ENCODE measurements at regions not wholly inside any gene's neighbourhood (a gene's known extent, or its start where the extent isn't known, plus 50 kb on each side); places are given as distances from the start of the nearest gene placed in this dataset.
"Not testable (repeated sequence)": the region's sequence is repeated elsewhere in the genome, so short reads cannot be mapped to it uniquely, and the experiment has no call there.

DNA sequence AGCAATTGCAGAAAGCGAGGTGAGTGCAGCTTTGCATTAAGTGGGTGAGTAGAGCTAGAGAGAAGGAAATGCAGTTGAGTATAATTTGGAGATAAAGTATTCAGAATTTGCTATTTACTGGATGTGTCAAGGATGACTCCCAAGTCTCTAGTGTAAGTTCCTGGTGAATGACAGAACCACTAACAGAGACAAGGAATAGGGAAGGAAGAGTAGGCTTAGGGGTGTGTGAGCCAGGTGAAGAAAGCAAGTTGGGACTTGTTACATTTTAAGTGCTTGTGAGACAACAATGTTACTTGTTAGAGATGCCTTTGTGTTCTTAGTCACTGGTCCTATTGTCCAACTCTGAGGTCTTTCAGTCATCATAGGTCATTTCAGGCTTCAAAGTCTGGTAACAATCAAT, 70.8 kb downstream of the TBC1D26 start:
- DNase-seq = not testable (repeated sequence)

- DNase-seq = not testable (repeated sequence)
Measured at GRCh38 chr17:15806825-15807224, 74.7 kb downstream of the TBC1D26 start.

GRCh38 chr17:15813388-15813787, 81.3 kb downstream of the TBC1D26 start:
- not testable (repeated sequence) for DNase-seq

GRCh38 chr17:15814003-15814402, 81.9 kb downstream of the TBC1D26 start:
- not testable (repeated sequence) for DNase-seq

DNA sequence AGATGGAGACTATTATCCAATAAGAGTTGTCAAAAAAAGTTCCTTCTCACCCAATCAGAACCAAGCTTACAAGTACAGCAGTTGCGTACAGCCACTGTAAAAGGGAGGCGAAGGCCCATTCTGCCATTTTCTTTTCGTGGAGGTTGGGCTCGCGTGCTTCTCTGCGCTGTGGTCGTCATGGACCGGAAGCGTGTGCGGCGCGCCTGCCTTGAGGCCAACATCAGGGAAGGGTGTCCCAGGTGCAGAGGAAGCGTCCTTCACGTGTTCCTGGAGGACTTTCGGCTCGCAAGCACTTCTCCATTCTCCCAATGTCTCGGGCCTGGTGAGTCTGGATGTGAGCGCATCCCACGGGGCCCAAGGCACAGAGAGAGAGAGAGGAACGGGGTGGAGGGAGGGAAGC, 85.8 kb downstream of the TBC1D26 start:
- DNase-seq = not testable (repeated sequence)

DNA sequence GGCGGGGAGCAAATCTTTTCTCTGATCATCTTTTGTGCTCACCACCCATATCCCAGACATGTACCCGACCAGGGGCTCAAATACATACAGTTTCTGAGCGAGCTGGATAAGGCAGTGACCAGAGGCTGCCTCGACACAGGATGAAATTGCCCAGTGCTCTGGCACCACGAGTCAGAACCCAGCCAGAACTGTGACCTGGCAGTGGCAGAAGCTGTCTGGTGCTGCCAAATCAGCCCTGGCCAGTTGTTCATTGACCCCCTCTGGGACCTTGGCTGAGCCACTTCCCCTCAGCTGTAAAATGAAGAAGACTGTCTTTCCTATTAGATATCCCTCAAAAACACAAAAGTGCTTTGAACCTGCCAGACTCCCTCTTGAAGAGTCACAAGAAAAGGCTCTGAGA, 90.2 kb downstream of the TBC1D26 start:
- DNase-seq = not testable (repeated sequence)

- peak; percentile 82 for DNase-seq
Measured at GRCh38 chr17:15828727-15829314, 96.7 kb downstream of the TBC1D26 start.

DNA sequence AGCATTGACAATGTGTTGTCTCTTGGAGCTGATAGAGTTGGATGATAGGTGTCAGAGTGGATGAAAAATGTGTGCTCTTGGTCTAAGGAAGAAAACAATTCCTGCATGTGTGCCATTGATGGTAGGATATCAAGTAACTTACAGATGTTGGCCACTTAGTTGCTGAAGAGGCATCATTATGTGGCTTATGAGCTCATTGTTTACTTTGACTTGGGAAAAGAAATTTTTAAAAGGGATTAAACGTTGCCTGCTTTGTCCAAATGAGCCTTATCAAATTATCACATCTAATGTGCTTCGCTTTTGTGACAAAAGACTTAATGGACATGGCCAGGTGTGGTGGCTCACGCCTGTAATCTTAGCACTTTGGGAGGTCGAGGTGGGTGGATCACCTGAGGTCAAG, 98.1 kb downstream of the TBC1D26 start:
- DNase-seq = not testable (repeated sequence)

GRCh38 chr17:15831182-15831581, 99.1 kb downstream of the TBC1D26 start:
- DNase-seq = not testable (repeated sequence)

DNA sequence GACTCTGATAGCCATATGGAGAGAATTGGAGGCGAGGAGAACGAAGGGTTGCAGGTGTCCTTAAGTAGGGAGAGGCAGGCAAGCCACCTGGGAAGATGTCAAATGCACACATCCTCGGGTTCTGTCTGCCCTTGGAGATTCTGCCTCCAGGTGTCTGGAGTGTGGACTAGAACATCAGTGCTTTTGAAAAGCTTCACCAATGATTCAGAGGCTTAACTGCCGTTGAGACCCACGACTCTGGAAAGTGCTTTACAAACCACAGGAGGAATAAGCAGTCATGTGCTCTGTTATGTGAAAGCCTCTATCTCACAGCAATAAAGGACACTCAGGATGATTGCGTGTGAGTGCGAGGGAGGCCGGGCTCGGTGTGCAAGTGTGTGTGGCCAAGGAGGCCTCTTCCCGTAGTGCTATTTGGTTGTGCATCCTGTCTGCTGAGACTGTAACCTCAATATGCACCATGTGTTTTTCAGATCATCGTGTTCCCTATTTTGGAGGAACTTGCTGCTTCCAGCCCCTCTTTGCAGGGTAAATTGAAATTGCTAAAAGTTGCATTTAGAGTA, 100.9 kb downstream of the TBC1D26 start:
- DNase-seq = not testable (repeated sequence)

GRCh38 chr17:15833890-15834289, 101.8 kb downstream of the TBC1D26 start:
- DNase-seq = not testable (repeated sequence)

GRCh38 chr17:15835481-15835880, 103.4 kb downstream of the TBC1D26 start:
- DNase-seq = not testable (repeated sequence)

- not testable (repeated sequence) for DNase-seq
Measured at GRCh38 chr17:15836249-15836982, 104.3 kb downstream of the TBC1D26 start.

GRCh38 chr17:15836991-15837390, 104.9 kb downstream of the TBC1D26 start:
- not testable (repeated sequence) for DNase-seq

GRCh38 chr17:15847447-15848229, 97.3 kb upstream of the ADORA2B start:
- DNase-seq = not testable (repeated sequence)

GRCh38 chr17:15849054-15849453, 95.9 kb upstream of the ADORA2B start:
- not testable (repeated sequence) for DNase-seq

DNA sequence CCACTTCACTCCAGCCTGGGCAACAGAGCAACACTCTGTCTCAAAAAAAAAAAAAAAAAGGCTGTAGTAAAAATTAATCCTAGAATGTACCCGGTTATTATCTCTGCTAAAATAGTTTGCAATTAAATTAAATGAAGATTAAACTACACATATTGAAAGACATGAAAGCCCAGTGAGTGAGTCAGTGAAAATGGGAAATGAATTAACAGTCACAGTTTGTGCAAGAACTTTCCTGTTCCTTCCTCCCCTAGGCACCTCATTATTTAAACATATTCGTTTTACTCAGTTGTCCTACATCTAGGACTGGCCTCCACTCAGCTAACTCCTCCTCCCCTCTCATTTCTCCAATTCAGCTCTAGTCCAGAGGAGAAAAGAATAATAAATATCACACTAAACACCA, 94.9 kb upstream of the ADORA2B start:
- DNase-seq = not testable (repeated sequence)

DNA sequence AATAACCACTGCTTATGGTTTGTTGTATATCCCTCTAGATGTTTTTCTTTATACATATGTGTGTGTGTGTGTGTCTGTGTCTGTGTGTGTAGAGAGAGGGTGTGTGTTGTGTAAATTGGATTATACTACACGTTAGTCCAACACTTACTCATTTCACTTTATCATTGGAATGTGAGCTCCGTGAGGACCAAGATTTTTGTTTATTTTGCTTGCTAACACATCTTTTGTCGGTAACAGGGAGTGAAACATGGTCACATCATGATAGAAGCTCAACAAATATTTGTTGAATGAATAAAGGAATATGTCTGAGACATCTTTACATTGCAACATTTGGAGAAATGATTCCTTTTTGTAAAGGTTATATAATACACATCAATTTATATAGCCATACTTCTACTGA, 94.2 kb upstream of the ADORA2B start:
- DNase-seq = not testable (repeated sequence)

DNA sequence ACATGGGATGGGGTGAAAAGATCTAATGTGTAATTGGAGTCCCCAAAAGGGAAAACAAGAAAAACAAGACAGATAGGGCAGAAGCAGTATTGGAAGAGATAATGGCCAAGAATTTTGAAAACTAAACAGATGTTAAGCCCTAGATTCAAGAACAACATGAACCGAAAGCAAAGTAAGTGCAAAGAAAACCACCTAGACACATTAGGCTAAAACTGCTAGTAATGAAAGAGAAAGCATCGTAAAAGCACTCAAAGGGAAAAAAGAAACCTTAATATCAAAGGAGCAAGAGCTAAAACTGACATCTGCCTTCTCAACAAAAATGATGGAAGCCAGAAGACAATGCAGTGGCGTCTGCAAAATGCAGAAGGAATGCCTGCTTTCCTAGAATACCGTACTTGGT, 92.1 kb upstream of the ADORA2B start:
- not testable (repeated sequence) for DNase-seq

GRCh38 chr17:15856191-15856590, 88.7 kb upstream of the ADORA2B start:
- not testable (repeated sequence) for DNase-seq

DNA sequence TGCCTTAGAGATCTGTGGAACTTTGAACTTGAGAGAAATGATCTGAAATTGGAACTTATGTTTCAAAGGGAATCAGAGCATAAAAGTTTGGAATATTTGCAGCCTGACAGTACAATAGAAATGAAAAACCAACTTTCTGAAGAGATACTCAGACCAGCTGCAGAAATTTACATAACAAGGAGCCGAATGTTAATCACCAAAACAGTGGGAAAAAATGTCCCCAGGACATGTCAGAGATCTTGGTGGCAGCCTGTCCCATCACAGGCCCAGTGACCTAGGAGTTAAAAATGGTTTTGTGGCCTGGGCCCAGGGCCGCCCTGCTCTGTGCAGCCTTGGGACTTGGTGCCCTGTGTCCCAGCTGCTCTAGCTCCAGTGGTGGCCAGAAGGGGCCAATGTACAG, 88.2 kb upstream of the ADORA2B start:
- DNase-seq = not testable (repeated sequence)

GRCh38 chr17:15858082-15858481, 86.8 kb upstream of the ADORA2B start:
- DNase-seq = not testable (repeated sequence)

GRCh38 chr17:15860774-15861173, 84.2 kb upstream of the ADORA2B start:
- not testable (repeated sequence) for DNase-seq

Data from midbrain (tissue), 1 donor.